CD4-positive, alpha-beta T cell treated with Interleukin-17A for 1 hour (primary cell): ENCODE measurements at regions not wholly inside any gene's neighbourhood (a gene's known extent, or its start where the extent isn't known, plus 50 kb on each side); places are given as distances from the start of the nearest gene placed in this dataset.
"Not testable (repeated sequence)": the region's sequence is repeated elsewhere in the genome, so short reads cannot be mapped to it uniquely, and the experiment has no call there.

Source experiments
- DNase-seq: peaks from one replicate; pipeline ENCODE4 v3.0.0-alpha.2; 2020

GRCh38 chr17:47066841-47067682 lies 88.0 kb upstream of the RPRML start:
- DNase-seq: peak; percentile 89

GRCh38 chr17:47066095-47066494 lies 87.0 kb upstream of the RPRML start:
- no peak for DNase-seq

- DNase-seq: no peak
These were observed 85.6 kb upstream of the RPRML start for GRCh38 chr17:47064684-47065083.

GRCh38 chr17:47063475-47063874 lies 84.4 kb upstream of the RPRML start:
- no peak for DNase-seq

- not testable (repeated sequence) for DNase-seq
These were observed 83.8 kb upstream of the RPRML start for GRCh38 chr17:47062851-47063250.

GRCh38 chr17:47060005-47060404 lies 81.0 kb upstream of the RPRML start:
- not testable (repeated sequence) for DNase-seq

- no peak for DNase-seq
These were observed 78.8 kb upstream of the RPRML start for GRCh38 chr17:47057830-47058229.

GRCh38 chr17:47057279-47057678 lies 78.2 kb upstream of the RPRML start:
- DNase-seq: not testable (repeated sequence)

- DNase-seq: not testable (repeated sequence)
These were observed 77.6 kb upstream of the RPRML start for GRCh38 chr17:47056687-47057086.
